IPS-20b (cell line): ENCODE measurements at regions not wholly inside any gene's neighbourhood (a gene's known extent, or its start where the extent isn't known, plus 50 kb on each side); places are given as distances from the start of the nearest gene placed in this dataset.
"Not testable (repeated sequence)": the region's sequence is repeated elsewhere in the genome, so short reads cannot be mapped to it uniquely, and the experiment has no call there.

Experiments
- H3K27ac ChIP-seq: one replicate; pipeline ENCODE4 v1.5.1; 2013; ENCODE audit warnings: low read length
- H3K27me3 ChIP-seq: 2 replicates; pipeline ENCODE4 v1.6.1; 2013; ENCODE audit warnings: mild to moderate bottlenecking, low read length, inconsistent platforms; ENCODE audit not compliant: insufficient read depth
- H3K36me3 ChIP-seq: 2 replicates; pipeline ENCODE4 v1.6.1; 2013; ENCODE audit warnings: low read depth, mild to moderate bottlenecking, inconsistent platforms, low read length, moderate library complexity; ENCODE audit not compliant: insufficient read depth
- H3K4me1 ChIP-seq: 2 replicates; pipeline ENCODE4 v1.6.1; 2013; ENCODE audit warnings: mild to moderate bottlenecking, control low read depth, inconsistent platforms, low read length, moderate library complexity; ENCODE audit not compliant: insufficient read depth
- H3K4me3 ChIP-seq: 2 replicates; pipeline ENCODE4 v1.5.1; 2013; ENCODE audit warnings: mild to moderate bottlenecking, low read length, inconsistent platforms
- H3K9ac ChIP-seq: 2 replicates; pipeline ENCODE4 v1.6.1; 2013; ENCODE audit warnings: low read depth, mild to moderate bottlenecking, inconsistent platforms, low read length, moderate library complexity
- H3K9me3 ChIP-seq: 2 replicates; pipeline ENCODE4 v1.6.1; 2013; ENCODE audit warnings: mild to moderate bottlenecking, low read depth, low read length, inconsistent platforms; ENCODE audit not compliant: insufficient read depth

DNA sequence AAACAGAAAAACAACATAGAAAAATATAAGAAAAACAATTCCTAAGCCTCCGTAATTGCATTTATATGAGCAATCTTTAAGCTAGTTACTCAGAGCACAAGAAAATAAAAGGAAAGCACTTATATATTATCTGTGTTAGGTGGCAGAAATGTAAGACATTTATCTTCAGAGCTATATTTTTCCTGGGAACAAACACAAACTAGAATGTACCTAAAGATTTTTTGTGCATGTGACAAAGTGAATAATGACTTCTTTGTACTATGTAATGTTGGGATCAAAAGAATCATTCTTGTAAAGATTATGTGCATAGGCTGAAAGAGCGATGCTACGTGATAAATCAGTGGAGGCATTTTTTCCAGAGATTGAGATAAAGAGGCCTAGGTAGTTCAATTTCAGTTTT lies 111.3 kb upstream of the GMNC start:
- H3K9ac ChIP-seq: no peak overlapping the region
- peaks cover 3% of the 10 kb centered on the region; the same call in 1 of the 2 replicates for H3K4me1 ChIP-seq
- H3K9me3 ChIP-seq: no peaks in the 10 kb centered on the region
- H3K27ac ChIP-seq: no peak overlapping the region
- H3K27me3 ChIP-seq: no peaks in the 10 kb centered on the region
- H3K4me3 ChIP-seq: no peak overlapping the region
- no peaks in the 10 kb centered on the region for H3K36me3 ChIP-seq

DNA sequence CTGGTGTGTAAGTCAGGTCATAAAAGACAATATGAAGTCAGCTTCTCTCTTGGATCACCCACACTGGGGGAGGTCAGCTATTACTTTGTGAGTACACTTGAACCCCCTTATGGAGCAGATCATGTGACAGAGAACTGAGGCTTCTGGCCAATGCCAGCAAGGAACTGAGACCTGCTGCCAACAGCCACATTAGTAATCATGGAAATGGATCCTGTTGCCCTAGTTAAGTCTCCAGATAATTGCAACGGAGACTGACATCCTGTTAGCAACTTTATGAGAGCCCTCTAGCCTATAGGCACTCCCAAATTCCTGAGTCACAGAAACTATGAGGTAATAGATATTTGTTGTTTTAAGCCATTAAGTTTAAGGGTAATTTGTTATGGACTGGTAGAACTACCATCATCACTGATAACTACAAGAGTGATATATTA lies 110.4 kb upstream of the GMNC start:
- H3K9me3 ChIP-seq: no peaks in the 10 kb centered on the region
- peaks cover 7% of the 10 kb centered on the region for H3K4me1 ChIP-seq
- no peak overlapping the region for H3K9ac ChIP-seq
- H3K4me3 ChIP-seq: no peak overlapping the region
- no peak overlapping the region for H3K27ac ChIP-seq
- no peaks in the 10 kb centered on the region for H3K27me3 ChIP-seq
- no peaks in the 10 kb centered on the region for H3K36me3 ChIP-seq

DNA sequence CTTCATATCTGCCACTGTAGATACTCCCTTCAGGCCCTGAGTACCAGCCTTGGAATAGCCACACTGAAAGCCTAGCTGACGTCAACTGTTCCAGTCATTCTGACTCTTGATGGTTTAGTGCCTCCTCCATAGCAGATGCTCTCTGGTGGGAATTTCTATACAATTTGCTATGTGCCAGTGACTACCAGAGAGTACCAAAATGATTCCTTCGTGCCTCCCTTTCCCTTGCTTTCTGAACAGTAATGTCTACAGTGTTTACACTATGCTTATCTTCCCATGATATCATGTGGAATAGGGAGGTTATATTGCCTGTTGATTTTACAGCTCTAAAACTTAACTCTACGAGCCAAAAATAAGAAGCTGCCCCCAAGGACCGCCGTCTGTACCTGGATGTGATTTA lies 109.7 kb upstream of the GMNC start:
- no peaks in the 10 kb centered on the region for H3K9me3 ChIP-seq
- H3K4me3 ChIP-seq: no peak overlapping the region
- H3K27ac ChIP-seq: no peak overlapping the region
- H3K27me3 ChIP-seq: no peaks in the 10 kb centered on the region
- H3K4me1 ChIP-seq: peaks cover 7% of the 10 kb centered on the region
- no peak overlapping the region for H3K9ac ChIP-seq
- no peaks in the 10 kb centered on the region for H3K36me3 ChIP-seq

DNA sequence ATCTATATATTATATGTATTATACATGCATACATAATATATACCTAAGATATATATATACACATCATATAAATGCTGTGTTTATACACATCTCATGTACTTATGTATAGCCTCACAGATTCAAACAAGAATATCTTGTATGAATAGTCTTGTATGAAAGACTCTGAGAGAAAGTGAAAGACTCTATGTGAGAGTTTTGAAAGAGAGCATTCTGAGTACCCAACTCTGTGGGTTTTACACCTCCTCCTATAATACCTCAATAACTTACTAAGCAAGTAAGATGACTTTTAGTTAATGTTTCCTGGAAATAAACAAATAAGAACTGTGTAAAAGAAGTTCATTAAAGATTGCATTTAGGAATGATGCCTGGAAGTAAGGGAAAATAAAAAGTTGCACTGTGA lies 108.1 kb upstream of the GMNC start:
- no peak overlapping the region for H3K9ac ChIP-seq
- peaks cover 7% of the 10 kb centered on the region for H3K4me1 ChIP-seq
- H3K27me3 ChIP-seq: no peaks in the 10 kb centered on the region
- no peaks in the 10 kb centered on the region for H3K36me3 ChIP-seq
- no peak overlapping the region for H3K4me3 ChIP-seq
- H3K27ac ChIP-seq: no peak overlapping the region
- no peaks in the 10 kb centered on the region for H3K9me3 ChIP-seq

DNA sequence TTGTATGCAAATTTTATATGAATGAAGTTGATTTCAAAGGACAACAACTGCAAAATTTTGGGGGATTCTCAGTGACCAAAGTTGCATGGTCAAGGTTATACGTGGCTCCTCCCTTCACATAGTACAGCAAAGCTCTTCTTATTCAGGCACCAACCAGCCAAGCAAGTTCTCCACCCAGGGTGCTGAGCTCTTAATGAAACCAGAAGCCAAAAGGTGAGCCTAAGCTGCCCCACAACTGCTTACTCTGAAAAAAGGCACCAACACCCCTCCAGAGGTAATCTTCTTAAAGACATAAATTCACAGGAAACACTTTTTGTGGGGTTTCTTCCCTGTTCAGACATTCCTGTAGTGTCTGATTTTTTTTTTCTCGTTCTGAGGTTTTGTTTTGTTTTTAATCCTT lies 106.1 kb upstream of the GMNC start:
- Histone ChIP-seq H3K4me1 (peaks cover 7% of the 10 kb centered on the region), H3K27ac (no peak overlapping the region), H3K4me3 (no peak overlapping the region), H3K27me3 (no peaks in the 10 kb centered on the region), H3K36me3 (no peaks in the 10 kb centered on the region), H3K9ac (no peak overlapping the region), H3K9me3 (no peaks in the 10 kb centered on the region)

DNA sequence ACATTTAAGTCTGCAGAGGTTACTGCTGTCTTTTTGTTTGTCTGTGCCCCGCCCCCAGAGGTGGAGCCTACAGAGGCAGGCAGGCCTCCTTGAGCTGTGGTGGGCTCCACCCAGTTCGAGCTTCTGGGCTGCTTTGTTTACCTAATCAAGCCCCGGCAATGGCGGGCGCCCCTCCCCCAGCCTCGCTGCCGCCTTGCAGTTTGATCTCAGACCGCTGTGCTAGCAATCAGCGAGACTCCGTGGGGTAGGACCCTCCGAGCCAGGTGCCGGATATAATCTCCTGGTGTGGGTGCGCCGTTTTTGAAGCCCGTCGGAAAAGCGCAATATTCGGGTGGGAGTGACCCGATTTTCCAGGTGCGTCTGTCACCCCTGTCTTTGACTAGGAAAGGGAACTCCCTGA lies 102.4 kb upstream of the GMNC start:
- H3K27me3 ChIP-seq, H3K36me3 ChIP-seq, H3K27ac ChIP-seq, H3K9me3 ChIP-seq, H3K4me1 ChIP-seq: not testable (repeated sequence)
- H3K9ac ChIP-seq: peak overlapping the region; percentile 65; the same call in 1 of the 2 replicates
- H3K4me3 ChIP-seq: peak overlapping the region; percentile 68

DNA sequence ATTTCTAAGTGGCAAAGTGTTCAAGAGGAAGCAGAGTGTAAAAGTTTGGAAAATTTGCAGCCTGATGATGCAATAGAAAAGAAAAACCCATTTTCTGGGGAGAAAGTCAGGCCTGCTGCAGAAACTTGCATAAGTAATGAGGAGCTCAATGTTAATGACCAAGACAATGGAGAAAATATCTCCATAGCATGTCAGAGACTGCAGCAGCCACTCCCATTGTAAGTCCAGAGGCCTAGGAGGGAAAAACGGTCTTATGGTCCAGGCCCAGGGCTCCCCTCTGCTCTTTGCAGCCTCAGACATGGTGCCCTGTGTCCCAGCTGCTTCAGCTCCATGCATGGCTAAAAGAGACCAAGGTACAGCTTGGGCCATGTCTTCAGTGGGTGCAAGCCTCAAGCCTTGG lies 96.6 kb upstream of the GMNC start:
- Histone ChIP-seq H3K27ac (no peak overlapping the region), H3K4me3 (no peak overlapping the region; the same call in 1 of the 2 replicates)

DNA sequence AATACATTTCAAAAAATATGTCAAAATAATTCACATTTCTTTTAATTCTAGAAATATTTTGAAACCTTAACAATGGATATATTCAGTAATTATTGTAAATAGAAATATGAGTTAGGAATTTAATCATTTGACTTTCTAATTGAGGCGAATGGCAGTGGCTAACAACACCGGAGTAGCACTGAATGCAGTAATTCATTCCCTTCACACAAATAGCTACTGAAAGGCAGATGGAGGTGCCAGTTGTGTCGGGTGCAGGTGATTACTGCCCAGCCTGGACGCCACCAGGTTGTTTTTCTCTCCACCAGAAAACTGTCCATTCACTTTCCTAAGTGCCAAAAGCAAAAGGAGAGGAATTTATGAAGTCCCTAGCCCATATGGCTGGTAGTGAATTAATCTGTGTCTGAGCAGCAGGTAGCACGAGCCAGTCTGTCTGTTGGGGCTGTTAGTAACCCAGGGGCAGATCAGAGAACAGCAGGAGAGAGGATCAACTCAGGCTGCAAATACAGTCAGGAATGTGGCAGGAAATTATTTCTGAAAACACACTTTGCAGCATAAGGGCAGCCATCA lies 79.3 kb upstream of the GMNC start:
- H3K27ac ChIP-seq: no peak overlapping the region
- no peaks in the 10 kb centered on the region for H3K36me3 ChIP-seq
- no peak overlapping the region for H3K9ac ChIP-seq
- no peaks in the 10 kb centered on the region for H3K9me3 ChIP-seq
- H3K4me3 ChIP-seq: no peak overlapping the region
- H3K27me3 ChIP-seq: no peaks in the 10 kb centered on the region
- H3K4me1 ChIP-seq: peaks cover 4% of the 10 kb centered on the region; the same call in 1 of the 2 replicates

More for the DNA sequence above, 96.6 kb upstream of the GMNC start:
- H3K36me3 ChIP-seq: no peaks in the 10 kb centered on the region
- no peak overlapping the region for H3K9ac ChIP-seq
- no peaks in the 10 kb centered on the region for H3K4me1 ChIP-seq
- no peaks in the 10 kb centered on the region for H3K9me3 ChIP-seq
- H3K27me3 ChIP-seq: no peaks in the 10 kb centered on the region

DNA sequence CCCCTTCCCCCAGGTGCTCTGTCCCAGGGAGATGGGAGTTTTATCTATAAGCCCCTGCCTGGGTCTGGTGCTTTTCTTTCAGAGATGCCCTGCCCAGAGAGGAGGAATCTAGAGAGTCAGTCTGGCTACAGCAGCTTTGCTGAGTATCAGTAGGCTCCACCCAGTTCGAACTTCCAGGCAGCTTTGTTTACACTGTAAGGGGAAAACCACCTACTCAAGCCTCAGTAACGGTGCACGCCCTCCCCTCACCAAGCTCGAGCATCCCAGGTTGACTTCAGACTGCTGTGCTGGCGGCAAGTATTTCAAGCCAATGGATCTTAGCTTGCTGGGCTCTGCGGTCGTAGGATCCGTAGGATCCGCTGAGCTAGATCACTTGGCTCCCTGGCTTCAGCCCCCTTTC lies 72.1 kb upstream of the GMNC start:
- not testable (repeated sequence) for H3K9me3 ChIP-seq, H3K4me1 ChIP-seq, H3K36me3 ChIP-seq, H3K27me3 ChIP-seq, H3K27ac ChIP-seq, H3K4me3 ChIP-seq
- H3K9ac ChIP-seq: peak overlapping the region; percentile 31; the same call in 1 of the 2 replicates

DNA sequence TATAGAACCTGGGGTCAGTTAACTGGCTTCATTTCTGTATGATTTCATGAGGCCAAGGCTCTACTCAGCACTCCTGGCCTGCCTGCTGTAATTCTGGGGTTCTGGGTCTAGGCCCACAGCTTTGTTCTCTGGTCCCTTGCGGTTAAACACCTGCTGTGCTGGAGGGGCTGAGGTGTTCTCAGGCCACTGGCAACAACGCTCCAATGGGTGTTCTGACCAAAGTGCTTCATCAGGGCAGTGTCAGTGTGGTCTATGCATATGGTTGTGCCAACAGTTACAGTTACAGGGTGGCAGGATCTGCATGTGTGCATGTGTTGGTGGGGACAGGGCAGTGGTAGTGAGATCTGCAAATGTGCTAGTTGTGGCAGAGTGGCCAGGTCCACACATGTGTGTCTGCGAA lies 64.1 kb upstream of the GMNC start:
- H3K27me3 ChIP-seq: no peaks in the 10 kb centered on the region
- no peaks in the 10 kb centered on the region for H3K9me3 ChIP-seq
- no peak overlapping the region for H3K4me3 ChIP-seq
- no peak overlapping the region for H3K27ac ChIP-seq
- H3K4me1 ChIP-seq: no peaks in the 10 kb centered on the region
- no peak overlapping the region for H3K9ac ChIP-seq
- no peaks in the 10 kb centered on the region for H3K36me3 ChIP-seq

DNA sequence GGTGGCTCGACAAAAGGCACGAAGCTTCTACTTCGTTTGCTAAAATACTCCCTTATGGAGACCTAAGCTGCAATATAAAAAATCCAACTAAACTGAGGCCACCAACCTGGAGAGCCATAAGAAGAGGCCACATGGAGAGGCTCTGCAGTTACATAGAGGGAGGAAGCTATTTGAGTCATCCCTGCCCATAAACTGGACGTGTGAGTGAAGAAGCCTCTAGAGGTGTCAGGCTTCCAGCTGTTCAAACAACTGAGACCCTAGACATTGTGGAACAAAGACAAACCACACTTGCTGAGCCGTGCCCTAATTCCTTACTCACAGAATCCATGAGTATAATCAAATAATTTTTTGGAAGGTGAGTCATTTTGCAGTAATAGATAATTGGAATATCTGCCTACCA lies 50.2 kb upstream of the GMNC start:
- no peaks in the 10 kb centered on the region for H3K27me3 ChIP-seq
- no peak overlapping the region for H3K4me3 ChIP-seq
- H3K9ac ChIP-seq: no peak overlapping the region
- H3K4me1 ChIP-seq: peaks cover 4% of the 10 kb centered on the region; the same call in 1 of the 2 replicates
- H3K36me3 ChIP-seq: no peaks in the 10 kb centered on the region
- no peak overlapping the region for H3K27ac ChIP-seq
- no peaks in the 10 kb centered on the region for H3K9me3 ChIP-seq
